GM21367 (cell line): ENCODE measurements at regions not wholly inside any gene's neighbourhood (a gene's known extent, or its start where the extent isn't known, plus 50 kb on each side); places are given as distances from the start of the nearest gene placed in this dataset.

Source experiments
- ATAC-seq: cut with Tn5 transposase; IDR thresholded peaks from one replicate; pipeline ENCODE4 v1.9.1; 2021; ENCODE audit not compliant: unreplicated experiment

DNA sequence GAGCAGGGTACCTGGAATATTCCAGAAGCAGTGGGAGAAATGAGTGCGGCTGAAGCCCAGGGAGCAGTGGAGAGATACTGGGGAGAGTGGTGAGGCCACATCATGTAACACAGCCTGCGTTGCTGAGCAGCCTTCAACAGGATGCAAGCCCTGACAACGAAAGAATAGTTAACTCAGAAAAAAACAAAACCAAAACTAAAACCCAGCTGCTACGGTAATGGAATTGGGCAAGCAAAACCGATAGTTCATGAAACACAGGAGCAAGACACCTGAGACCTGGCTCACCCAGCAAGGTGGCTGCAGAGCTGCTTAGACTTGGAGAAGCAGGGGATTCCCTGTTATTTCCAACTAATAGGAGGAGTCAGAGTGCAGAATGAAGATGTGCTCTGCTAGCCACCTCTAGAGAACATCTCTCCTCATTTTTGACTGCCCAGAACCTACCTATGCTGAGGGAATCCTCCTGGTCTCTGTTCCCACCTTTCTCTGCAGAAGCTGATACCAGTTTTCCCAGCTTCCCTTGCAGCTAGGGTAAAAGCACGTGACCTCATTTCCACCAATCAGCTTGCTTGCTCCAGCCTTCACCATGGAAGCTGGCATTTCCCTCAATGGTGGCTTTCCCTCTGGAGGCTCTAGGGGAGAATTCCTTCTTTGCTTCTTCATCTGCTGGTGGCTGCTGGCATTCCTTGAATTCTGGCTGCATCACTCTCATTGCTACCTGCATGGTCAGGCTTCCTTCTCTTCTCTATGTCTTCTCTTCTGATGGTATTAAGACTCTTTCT, 59.4 kb upstream of the XYLT1 start:
- ATAC-seq, result peak; percentile 66

GRCh38 chr16:17526956-17527937, 56.5 kb upstream of the XYLT1 start:
- ATAC-seq, result no peak

- ATAC-seq, result no peak
Observed at GRCh38 chr16:17524656-17525055, 53.9 kb upstream of the XYLT1 start.

DNA sequence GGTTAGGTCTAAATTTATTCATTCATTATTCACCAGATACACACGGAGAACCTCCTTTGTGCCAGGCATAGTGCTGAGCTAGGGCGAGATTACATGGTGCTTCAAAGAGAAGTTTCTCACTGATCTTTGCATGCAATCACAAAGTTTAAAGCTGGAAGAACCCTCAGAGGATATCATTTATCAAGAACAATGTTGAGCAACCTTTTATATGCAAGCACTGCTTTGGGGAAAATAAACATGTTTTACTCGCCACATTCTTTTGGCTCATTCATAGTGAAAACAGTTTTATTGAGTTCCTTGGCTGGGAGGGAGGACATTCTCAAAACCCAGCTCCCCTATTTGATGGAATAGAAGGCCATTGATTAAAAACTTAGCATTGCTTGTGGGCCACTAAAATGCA, 49.8 kb upstream of the XYLT1 start:
- ATAC-seq, result no peak
